Ovary (tissue), 7 donors: ENCODE measurements at regions not wholly inside any gene's neighbourhood (a gene's known extent, or its start where the extent isn't known, plus 50 kb on each side); places are given as distances from the start of the nearest gene placed in this dataset.

Experiments used
- DNase-seq, 5 donors: peaks; one replicate each; pipeline ENCODE4 v3.0.0-alpha.2; 2019 to 2020
- H3K27ac ChIP-seq, 2 donors: fragments of 200-600 bp; one replicate each; pipeline versions ENCODE4 v1.5.1 to v1.8.0; 2019 to 2022
- H3K27me3 ChIP-seq: fragments of 200-600 bp; one replicate; pipeline ENCODE4 v1.8.0; 2022
- H3K36me3 ChIP-seq: fragments of 200-600 bp; sonication (generic); one replicate; pipeline ENCODE4 v1.5.1; 2019
- H3K4me1 ChIP-seq: one replicate; pipeline ENCODE4 v1.8.1; 2013; ENCODE audit warnings: mild to moderate bottlenecking, moderate library complexity; ENCODE audit not compliant: insufficient read depth
- H3K4me3 ChIP-seq: fragments of 200-600 bp; sonication (generic); one replicate; pipeline ENCODE4 v1.5.1; 2017
- H3K9me3 ChIP-seq, 2 donors: fragments of 200-600 bp in 1 of 2; sonication (generic) in 1 of 2; one replicate each; pipeline versions ENCODE4 v1.5.1 to v1.8.1; 2013 to 2019; ENCODE audit warnings: mild to moderate bottlenecking in 1 of 2, moderate library complexity in 1 of 2
- EP300 ChIP-seq: sonication (generic); formaldehyde crosslinking; IDR thresholded peaks from one replicate; pipeline ENCODE4 v1.6.1; 2017; ENCODE audit warnings: antibody characterized with exemption
- POLR2A ChIP-seq: fragments of 450-650 bp; IDR thresholded peaks from one replicate; pipeline ENCODE4 v1.6.1; 2017; ENCODE audit warnings: antibody characterized with exemption, mild to moderate bottlenecking, moderate library complexity
- WGBS, 3 donors: extraction: QIAGEN DNeasy Blood & Tissue Kit in 1 of 3; methylation state at CpG; one replicate each; pipeline versions ENCODE4 v1.1.5 to v1.1.7; 2013 to 2017; 5-methylcytosine and 5-hydroxymethylcytosine counted together
- intact Hi-C, 4 donors: fragments of 100-400 bp; cut with DNase I; formaldehyde crosslinking; loops; one replicate each; pipeline versions ENCODE4 v1.11.0 to v1.15.1; 2022 to 2023
- TF ChIP-seq, protein P1 (sequence below), 3 donors: fragments of 450-650 bp in 2 of 3; fragments of 200-600 bp in 1 of 3; IDR thresholded peaks; one replicate each; pipeline versions ENCODE4 v1.5.1 to v1.8.0; 2016 to 2022; ENCODE audit warnings: antibody characterized with exemption in 3 of 3, mild to moderate bottlenecking in 1 of 3
- donor health status: DM: no; HTN: no; CAD: no; lungs with moderate emphysema.
- donor health status: DM: no; HTN: no; CAD: no.
- donor health status: Bipolar disorder and iron deficiency.
- donor health status: DM: no; HTN: no; CAD: no.
- donor health status: DM: yes; HTN: yes; CAD: no.

DNA sequence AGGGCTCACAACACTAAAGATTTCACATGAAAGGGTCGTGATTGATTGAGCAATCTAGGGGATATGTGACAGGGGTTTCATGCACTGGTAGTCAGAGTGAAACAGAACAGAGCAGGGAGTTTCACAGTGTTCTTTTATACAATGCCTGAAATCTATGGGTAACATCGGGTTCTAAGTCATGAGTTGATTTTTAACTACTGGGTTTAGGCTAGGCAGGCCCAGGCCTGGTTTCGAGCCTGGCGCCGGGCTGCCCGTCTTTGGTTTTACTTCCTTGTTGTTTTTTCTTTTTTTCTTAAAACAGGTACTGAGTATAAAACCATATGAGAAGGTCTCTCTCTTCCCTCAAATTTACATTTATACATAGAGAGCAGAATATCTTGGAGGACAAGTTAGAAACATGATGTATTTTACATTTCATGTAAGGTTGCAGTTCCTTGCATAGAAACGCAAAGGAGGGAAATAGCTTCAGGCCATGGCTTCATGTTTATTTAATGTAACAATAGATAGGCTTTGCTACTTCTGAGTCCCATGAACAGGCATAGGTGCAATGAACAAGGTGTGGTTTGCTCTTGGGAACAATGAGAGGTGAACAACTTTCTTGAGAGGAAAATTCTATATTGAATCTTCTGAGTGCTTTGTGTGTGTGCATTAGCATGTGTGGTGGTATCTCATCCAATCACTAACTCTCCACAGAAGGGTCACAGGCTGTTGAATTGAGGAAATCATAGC, 128.9 kb upstream of the RXFP2 start:
- no peaks in the 10 kb centered on the region for H3K36me3 ChIP-seq
- H3K4me1 ChIP-seq: no peaks in the 10 kb centered on the region
- no peak for DNase-seq
- intact Hi-C loops: no loop called here
- H3K27me3 ChIP-seq: no peaks in the 10 kb centered on the region
- H3K4me3 ChIP-seq: no peak overlapping the region
- no peak overlapping the region for H3K27ac ChIP-seq
- no peak for TF ChIP-seq EP300
- TF ChIP-seq, protein P1, sequence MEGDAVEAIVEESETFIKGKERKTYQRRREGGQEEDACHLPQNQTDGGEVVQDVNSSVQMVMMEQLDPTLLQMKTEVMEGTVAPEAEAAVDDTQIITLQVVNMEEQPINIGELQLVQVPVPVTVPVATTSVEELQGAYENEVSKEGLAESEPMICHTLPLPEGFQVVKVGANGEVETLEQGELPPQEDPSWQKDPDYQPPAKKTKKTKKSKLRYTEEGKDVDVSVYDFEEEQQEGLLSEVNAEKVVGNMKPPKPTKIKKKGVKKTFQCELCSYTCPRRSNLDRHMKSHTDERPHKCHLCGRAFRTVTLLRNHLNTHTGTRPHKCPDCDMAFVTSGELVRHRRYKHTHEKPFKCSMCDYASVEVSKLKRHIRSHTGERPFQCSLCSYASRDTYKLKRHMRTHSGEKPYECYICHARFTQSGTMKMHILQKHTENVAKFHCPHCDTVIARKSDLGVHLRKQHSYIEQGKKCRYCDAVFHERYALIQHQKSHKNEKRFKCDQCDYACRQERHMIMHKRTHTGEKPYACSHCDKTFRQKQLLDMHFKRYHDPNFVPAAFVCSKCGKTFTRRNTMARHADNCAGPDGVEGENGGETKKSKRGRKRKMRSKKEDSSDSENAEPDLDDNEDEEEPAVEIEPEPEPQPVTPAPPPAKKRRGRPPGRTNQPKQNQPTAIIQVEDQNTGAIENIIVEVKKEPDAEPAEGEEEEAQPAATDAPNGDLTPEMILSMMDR (IDR thresholded peaks at IDR 0.05): no peak
- no peak for TF ChIP-seq POLR2A
- WGBS, 3 donors: 94 to 95% (median 95%) methylated on average over 7 of the region's 7 CpGs
- no peaks in the 10 kb centered on the region for H3K9me3 ChIP-seq

DNA sequence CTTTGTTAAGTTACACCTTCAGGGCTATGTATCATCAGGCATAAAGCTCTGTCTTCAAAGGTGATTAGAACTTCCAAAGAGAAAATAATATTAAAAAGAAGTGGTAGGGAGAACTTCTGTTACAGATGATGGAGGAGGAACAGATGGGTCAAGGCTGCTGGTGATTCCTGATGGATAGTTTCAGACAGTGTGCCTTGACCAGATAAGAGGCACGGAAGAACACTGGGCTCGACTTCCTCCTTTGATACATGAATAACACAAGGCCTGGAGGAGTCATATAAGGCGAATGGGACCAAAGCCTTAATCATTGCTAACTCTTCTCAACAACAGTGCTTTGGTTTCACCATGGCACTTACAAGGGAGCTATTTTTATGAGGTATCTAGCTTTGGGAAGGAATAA, 128.1 kb upstream of the RXFP2 start:
- WGBS, 3 donors: 68 to 83% (median 71%) methylated on average over 3 of the region's 3 CpGs
- DNase-seq: no peak
- H3K4me3 ChIP-seq: no peak overlapping the region
- H3K27ac ChIP-seq: no peak overlapping the region
- H3K9me3 ChIP-seq: no peaks in the 10 kb centered on the region
- H3K27me3 ChIP-seq: no peaks in the 10 kb centered on the region
- H3K36me3 ChIP-seq: no peaks in the 10 kb centered on the region
- TF ChIP-seq POLR2A (no peak), EP300 (no peak)
- TF ChIP-seq, protein P1 (IDR thresholded peaks at IDR 0.05): no peak
- H3K4me1 ChIP-seq: no peaks in the 10 kb centered on the region
- intact Hi-C loops: no loop called here

DNA sequence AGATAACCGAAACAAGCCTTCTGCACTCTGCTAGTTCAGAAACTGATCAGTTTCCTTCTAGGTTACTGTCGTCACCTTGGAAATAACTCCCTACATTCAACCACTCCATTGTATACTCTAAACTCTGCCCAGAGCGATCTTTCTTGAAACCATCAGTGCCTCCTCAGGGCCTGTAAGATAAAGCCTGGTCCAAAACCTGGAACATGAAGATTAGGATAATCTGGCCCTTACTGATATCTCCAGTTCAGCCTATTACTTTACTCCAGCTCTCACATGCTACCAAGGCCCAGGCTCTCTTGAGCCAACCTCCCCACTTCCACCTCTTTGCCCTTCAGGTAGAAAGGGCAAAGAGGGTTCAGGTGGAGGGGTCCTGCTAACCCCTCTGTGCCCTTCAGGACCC, 125.3 kb upstream of the RXFP2 start:
- H3K9me3 ChIP-seq: no peaks in the 10 kb centered on the region
- intact Hi-C loops: no loop called here
- 93 to 100% (median 96%) methylated on average over 3 of the region's 3 CpGs for WGBS, 3 donors
- no peaks in the 10 kb centered on the region for H3K36me3 ChIP-seq
- no peak for DNase-seq
- no peaks in the 10 kb centered on the region for H3K27me3 ChIP-seq
- H3K4me1 ChIP-seq: no peaks in the 10 kb centered on the region
- H3K4me3 ChIP-seq: no peak overlapping the region
- no peak for TF ChIP-seq POLR2A
- no peak for TF ChIP-seq EP300
- TF ChIP-seq, protein P1 (IDR thresholded peaks at IDR 0.05): no peak
- no peak overlapping the region for H3K27ac ChIP-seq

DNA sequence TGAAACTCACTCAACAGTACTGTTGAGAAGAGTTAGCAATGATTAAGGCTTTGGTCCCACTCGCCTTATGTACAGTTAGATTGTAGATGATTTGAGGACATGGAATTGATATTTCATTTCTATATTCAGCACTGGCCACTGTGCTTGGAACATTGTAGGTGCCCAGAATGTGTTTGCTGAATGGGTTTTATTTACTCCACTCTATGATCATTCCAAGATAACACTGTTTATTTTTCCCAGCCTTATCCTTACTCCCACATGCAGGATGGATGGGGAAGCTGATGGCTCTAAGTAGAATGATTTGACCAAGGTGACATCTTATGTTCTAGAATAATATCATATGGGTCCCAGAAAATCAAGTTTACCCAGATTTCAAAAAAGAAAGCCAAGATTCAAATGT, 124.6 kb upstream of the RXFP2 start:
- WGBS, 3 donors: 90 to 100% (median 90%) methylated on average over 1 of the region's 1 CpG
- Histone ChIP-seq H3K36me3 (no peaks in the 10 kb centered on the region), H3K4me1 (no peaks in the 10 kb centered on the region), H3K27ac (no peak overlapping the region), H3K9me3 (no peaks in the 10 kb centered on the region), H3K4me3 (no peak overlapping the region), H3K27me3 (no peaks in the 10 kb centered on the region)
- no peak for DNase-seq
- intact Hi-C loops: no loop called here
- TF ChIP-seq, protein P1 (IDR thresholded peaks at IDR 0.05): no peak
- no peak for TF ChIP-seq POLR2A
- no peak for TF ChIP-seq EP300
